ENCODE measurements at regions not wholly inside any gene's neighbourhood (a gene's known extent, or its start where the extent isn't known, plus 50 kb on each side); places are given as distances from the start of the nearest gene placed in this dataset.

GRCh38 chr1:72442262-72442661 lies 159.9 kb upstream of the NEGR1 start:
- TF ChIP-seq, protein P1, sequence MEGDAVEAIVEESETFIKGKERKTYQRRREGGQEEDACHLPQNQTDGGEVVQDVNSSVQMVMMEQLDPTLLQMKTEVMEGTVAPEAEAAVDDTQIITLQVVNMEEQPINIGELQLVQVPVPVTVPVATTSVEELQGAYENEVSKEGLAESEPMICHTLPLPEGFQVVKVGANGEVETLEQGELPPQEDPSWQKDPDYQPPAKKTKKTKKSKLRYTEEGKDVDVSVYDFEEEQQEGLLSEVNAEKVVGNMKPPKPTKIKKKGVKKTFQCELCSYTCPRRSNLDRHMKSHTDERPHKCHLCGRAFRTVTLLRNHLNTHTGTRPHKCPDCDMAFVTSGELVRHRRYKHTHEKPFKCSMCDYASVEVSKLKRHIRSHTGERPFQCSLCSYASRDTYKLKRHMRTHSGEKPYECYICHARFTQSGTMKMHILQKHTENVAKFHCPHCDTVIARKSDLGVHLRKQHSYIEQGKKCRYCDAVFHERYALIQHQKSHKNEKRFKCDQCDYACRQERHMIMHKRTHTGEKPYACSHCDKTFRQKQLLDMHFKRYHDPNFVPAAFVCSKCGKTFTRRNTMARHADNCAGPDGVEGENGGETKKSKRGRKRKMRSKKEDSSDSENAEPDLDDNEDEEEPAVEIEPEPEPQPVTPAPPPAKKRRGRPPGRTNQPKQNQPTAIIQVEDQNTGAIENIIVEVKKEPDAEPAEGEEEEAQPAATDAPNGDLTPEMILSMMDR (conservative IDR thresholded peaks at IDR 0.05): no peak
- Mint-ChIP-seq H3K36me3 (ENCODE audit: low read depth) (no peaks in the 10 kb centered on the region), H3K4me3 (no peak overlapping the region), H3K27ac (ENCODE audit: unreplicated experiment) (no peak overlapping the region), H3K9me3 (peaks cover 2% of the 10 kb centered on the region), H3K27me3 (ENCODE audit: low read depth) (no peaks in the 10 kb centered on the region), H3K4me1 (no peaks in the 10 kb centered on the region)
- no peak for DNase-seq (ENCODE audit: low read depth, low spot score)

GRCh38 chr1:72439036-72439435 lies 156.7 kb upstream of the NEGR1 start:
- Mint-ChIP-seq H3K9me3 (no peaks in the 10 kb centered on the region), H3K4me3 (no peak overlapping the region), H3K4me1 (no peaks in the 10 kb centered on the region), H3K27ac (ENCODE audit: unreplicated experiment) (no peak overlapping the region), H3K27me3 (ENCODE audit: low read depth) (peaks cover 5% of the 10 kb centered on the region), H3K36me3 (ENCODE audit: low read depth) (no peaks in the 10 kb centered on the region)
- TF ChIP-seq, protein P1 (conservative IDR thresholded peaks at IDR 0.05): no peak
- DNase-seq (ENCODE audit: low read depth, low spot score): no peak

DNA sequence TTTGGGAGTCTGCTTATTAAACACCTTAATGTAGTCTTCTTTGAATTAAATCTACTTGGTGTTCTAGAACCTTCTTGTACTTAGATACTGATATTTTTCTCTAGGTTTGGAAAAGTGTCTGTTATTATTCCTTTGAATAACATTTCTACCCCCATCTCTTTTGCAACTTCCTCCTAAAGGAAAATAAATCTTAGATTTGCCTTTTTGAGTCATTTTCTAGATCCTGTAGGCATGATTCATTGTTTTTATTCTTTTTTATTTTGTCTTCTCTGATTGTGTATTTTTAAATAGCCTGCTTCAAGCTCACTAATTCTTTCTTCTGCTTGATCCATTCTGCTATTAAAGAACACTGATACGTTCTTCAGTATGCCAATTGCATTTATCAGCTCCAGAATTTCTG lies 155.9 kb upstream of the NEGR1 start:
- Mint-ChIP-seq H3K36me3 (ENCODE audit: low read depth) (no peaks in the 10 kb centered on the region), H3K27me3 (ENCODE audit: low read depth) (peaks cover 5% of the 10 kb centered on the region), H3K4me3 (no peak overlapping the region), H3K27ac (ENCODE audit: unreplicated experiment) (no peak overlapping the region), H3K9me3 (no peaks in the 10 kb centered on the region), H3K4me1 (no peaks in the 10 kb centered on the region)
- TF ChIP-seq, protein P1 (conservative IDR thresholded peaks at IDR 0.05): no peak
- no peak for DNase-seq (ENCODE audit: low read depth, low spot score)

GRCh38 chr1:72435025-72435424 lies 152.7 kb upstream of the NEGR1 start:
- no peak overlapping the region for H3K27ac Mint-ChIP-seq (ENCODE audit: unreplicated experiment)
- peaks cover 5% of the 10 kb centered on the region for H3K27me3 Mint-ChIP-seq (ENCODE audit: low read depth)
- no peaks in the 10 kb centered on the region for H3K4me1 Mint-ChIP-seq
- TF ChIP-seq, protein P1 (conservative IDR thresholded peaks at IDR 0.05): no peak
- H3K9me3 Mint-ChIP-seq: no peaks in the 10 kb centered on the region
- DNase-seq (ENCODE audit: low read depth, low spot score): no peak
- H3K4me3 Mint-ChIP-seq: no peak overlapping the region
- H3K36me3 Mint-ChIP-seq (ENCODE audit: low read depth): no peaks in the 10 kb centered on the region

DNA sequence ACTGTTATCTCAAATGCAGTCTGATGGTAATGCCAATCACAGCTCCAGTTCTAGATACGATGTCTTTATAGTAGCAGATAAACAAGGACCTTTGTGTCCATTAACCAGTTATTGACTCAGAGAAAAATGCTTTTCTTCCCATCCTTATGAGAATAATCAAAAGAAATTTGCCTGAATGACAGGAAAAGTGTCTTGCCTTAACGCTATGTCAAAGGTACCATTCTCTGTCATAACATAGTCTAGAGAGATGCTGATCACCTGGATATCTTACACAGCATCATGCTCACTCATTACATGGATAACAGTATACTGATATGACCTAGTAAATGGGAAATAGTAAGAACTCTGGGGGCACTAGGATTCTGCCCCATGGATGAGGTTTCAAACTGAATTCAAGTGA lies 151.7 kb upstream of the NEGR1 start:
- Mint-ChIP-seq H3K27me3 (ENCODE audit: low read depth) (peaks cover 5% of the 10 kb centered on the region), H3K4me1 (no peaks in the 10 kb centered on the region), H3K9me3 (no peaks in the 10 kb centered on the region), H3K36me3 (ENCODE audit: low read depth) (no peaks in the 10 kb centered on the region), H3K27ac (ENCODE audit: unreplicated experiment) (no peak overlapping the region), H3K4me3 (no peak overlapping the region)
- TF ChIP-seq, protein P1 (conservative IDR thresholded peaks at IDR 0.05): no peak
- no peak for DNase-seq (ENCODE audit: low read depth, low spot score)

GRCh38 chr1:72433591-72433990 lies 151.3 kb upstream of the NEGR1 start:
- H3K9me3 Mint-ChIP-seq: no peaks in the 10 kb centered on the region
- DNase-seq (ENCODE audit: low read depth, low spot score): no peak
- no peak overlapping the region for H3K27ac Mint-ChIP-seq (ENCODE audit: unreplicated experiment)
- no peak overlapping the region for H3K4me3 Mint-ChIP-seq
- TF ChIP-seq, protein P1 (conservative IDR thresholded peaks at IDR 0.05): no peak
- no peaks in the 10 kb centered on the region for H3K4me1 Mint-ChIP-seq
- H3K27me3 Mint-ChIP-seq (ENCODE audit: low read depth): peaks cover 5% of the 10 kb centered on the region
- H3K36me3 Mint-ChIP-seq (ENCODE audit: low read depth): no peaks in the 10 kb centered on the region

All from neural crest cell (in vitro differentiated cells).